Right lobe of liver (tissue), 6 donors: ENCODE measurements at regions not wholly inside any gene's neighbourhood (a gene's known extent, or its start where the extent isn't known, plus 50 kb on each side); places are given as distances from the start of the nearest gene placed in this dataset.

ENCODE experiments used
- ATAC-seq, 4 donors: fragments of 200-7000 bp; cut with Tn5 transposase; one replicate each; pipeline ENCODE4 v1.9.1; 2020; ENCODE audit warnings: mild to moderate bottlenecking in 4 of 4, moderate library complexity in 4 of 4
- DNase-seq, 3 donors: peaks; one replicate each; pipeline ENCODE4 v3.0.0-alpha.2; 2020
- H3K27ac ChIP-seq, 3 donors: fragments of 200-600 bp; one replicate each; pipeline ENCODE4 v1.8.0; 2022
- H3K27me3 ChIP-seq, 2 donors: fragments of 200-600 bp; one replicate each; pipeline ENCODE4 v1.8.0; 2022
- H3K36me3 ChIP-seq, 4 donors: fragments of 200-600 bp; sonication (generic) in 1 of 4; one replicate each; pipeline versions ENCODE4 v1.5.1 to v1.8.0; 2017 to 2022; ENCODE audit warnings: control low read depth in 1 of 4
- H3K4me1 ChIP-seq, 4 donors: fragments of 200-600 bp; sonication (generic) in 1 of 4; one replicate each; pipeline versions ENCODE4 v1.5.1 to v1.8.0; 2017 to 2022; ENCODE audit warnings: control low read depth in 1 of 4
- H3K4me3 ChIP-seq, 3 donors: fragments of 200-600 bp; one replicate each; pipeline ENCODE4 v1.8.0; 2022
- H3K9me3 ChIP-seq, 4 donors: fragments of 200-600 bp; sonication (generic) in 1 of 4; one replicate each; pipeline versions ENCODE4 v1.5.1 to v1.8.0; 2017 to 2022; ENCODE audit warnings: control low read depth in 1 of 4
- POLR2A ChIP-seq: fragments of 450-650 bp; IDR thresholded peaks from one replicate; pipeline ENCODE4 v1.6.1; 2017; ENCODE audit warnings: antibody characterized with exemption, mild to moderate bottlenecking
- WGBS: methylation state at CpG from one replicate; pipeline ENCODE4 v1.1.6; 2018; ENCODE audit warnings: low coverage, low lambda C conversion rate; ENCODE audit not compliant: insufficient coverage; ENCODE audit errors: missing lambda C conversion rate; 5-methylcytosine and 5-hydroxymethylcytosine counted together
- intact Hi-C, 2 donors: fragments of 100-400 bp; cut with DNase I; formaldehyde crosslinking; loops; one replicate each; pipeline versions ENCODE4 v1.11.2 to v1.14.1; 2022
- TF ChIP-seq, protein P1 (sequence below), 4 donors: fragments of 200-600 bp in 3 of 4; fragments of 450-650 bp in 1 of 4; IDR thresholded peaks; one replicate each; pipeline versions ENCODE4 v1.5.1 to v1.8.0; 2016 to 2022; ENCODE audit warnings: antibody characterized with exemption in 4 of 4, mild to moderate bottlenecking in 2 of 4
- donor health status: DM: no; HTN: yes; CAD: no.
- donor health status: DM: no; HTN: no; CAD: no.
- donor health status: DM: no; HTN: no; CAD: no.
- donor health status: DM: no; HTN: yes; CAD: no.
- donor health status: DM: no; HTN: yes; CAD: no.

DNA sequence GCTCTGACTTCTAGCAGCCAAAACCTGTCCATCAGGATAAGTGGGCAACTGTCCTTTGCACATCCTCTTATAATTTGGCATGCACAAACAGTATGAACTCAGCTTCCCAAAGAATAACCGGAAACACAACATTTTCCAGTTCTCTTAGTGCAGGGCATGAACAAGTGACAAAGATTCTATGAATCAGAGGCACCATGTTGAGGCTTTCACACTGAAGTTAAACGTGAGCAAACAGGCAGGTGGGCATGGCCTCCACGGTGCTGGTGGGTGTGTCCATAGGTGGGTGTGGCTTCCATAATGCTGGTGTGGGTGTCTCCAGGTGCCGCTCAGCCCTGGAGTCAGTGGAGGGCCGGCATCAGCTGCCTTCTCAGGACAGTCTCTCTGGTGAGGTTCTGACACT is 196.5 kb downstream of the SMIM20 start:
- ATAC-seq = no peak
- 90% methylated on average over 1 of the region's 5 CpGs for WGBS

GRCh38 chr4:26113339-26113940 is 199.4 kb downstream of the SMIM20 start:
- intact Hi-C loops = no loop called here
- TF ChIP-seq, protein P1, sequence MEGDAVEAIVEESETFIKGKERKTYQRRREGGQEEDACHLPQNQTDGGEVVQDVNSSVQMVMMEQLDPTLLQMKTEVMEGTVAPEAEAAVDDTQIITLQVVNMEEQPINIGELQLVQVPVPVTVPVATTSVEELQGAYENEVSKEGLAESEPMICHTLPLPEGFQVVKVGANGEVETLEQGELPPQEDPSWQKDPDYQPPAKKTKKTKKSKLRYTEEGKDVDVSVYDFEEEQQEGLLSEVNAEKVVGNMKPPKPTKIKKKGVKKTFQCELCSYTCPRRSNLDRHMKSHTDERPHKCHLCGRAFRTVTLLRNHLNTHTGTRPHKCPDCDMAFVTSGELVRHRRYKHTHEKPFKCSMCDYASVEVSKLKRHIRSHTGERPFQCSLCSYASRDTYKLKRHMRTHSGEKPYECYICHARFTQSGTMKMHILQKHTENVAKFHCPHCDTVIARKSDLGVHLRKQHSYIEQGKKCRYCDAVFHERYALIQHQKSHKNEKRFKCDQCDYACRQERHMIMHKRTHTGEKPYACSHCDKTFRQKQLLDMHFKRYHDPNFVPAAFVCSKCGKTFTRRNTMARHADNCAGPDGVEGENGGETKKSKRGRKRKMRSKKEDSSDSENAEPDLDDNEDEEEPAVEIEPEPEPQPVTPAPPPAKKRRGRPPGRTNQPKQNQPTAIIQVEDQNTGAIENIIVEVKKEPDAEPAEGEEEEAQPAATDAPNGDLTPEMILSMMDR (IDR thresholded peaks at IDR 0.05) = no peak
- TF ChIP-seq POLR2A = no peak

More for the DNA sequence above, 196.5 kb downstream of the SMIM20 start:
- intact Hi-C loops = no loop called here
- Histone ChIP-seq H3K36me3 (no peaks in the 10 kb centered on the region), H3K27me3 (no peaks in the 10 kb centered on the region), H3K27ac (no peak overlapping the region), H3K4me3 (no peak overlapping the region), H3K4me1 (no peaks in the 10 kb centered on the region), H3K9me3 (no peaks in the 10 kb centered on the region)
- TF ChIP-seq, protein P1 (IDR thresholded peaks at IDR 0.05) = no peak
- no peak for TF ChIP-seq POLR2A
- no peak for DNase-seq

DNA sequence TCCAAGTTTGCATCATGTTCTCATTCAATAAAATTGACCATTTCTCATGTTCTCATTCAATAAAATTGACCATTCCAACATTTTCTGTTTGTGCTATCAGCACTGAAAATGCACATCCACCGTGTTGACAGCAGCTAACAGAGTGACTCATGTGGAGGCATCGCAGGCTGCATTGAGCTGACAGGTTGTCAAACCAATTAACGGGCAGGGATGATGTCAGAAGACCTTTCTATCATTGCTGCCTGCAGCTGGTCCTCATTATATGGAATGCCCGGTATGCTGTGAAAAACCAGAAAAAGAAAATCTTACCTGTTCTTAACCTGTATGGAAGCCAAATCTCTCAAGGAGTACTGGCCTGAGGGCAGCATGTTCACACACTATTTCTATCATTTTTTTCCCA is 202.0 kb downstream of the SMIM20 start:
- ATAC-seq (no peak), DNase-seq (no peak)
- H3K27ac ChIP-seq = no peak overlapping the region
- no peak overlapping the region for H3K4me3 ChIP-seq
- intact Hi-C loops = no loop called here
- TF ChIP-seq, protein P1 (IDR thresholded peaks at IDR 0.05) = no peak
- no peak for TF ChIP-seq POLR2A
- no peaks in the 10 kb centered on the region for H3K36me3 ChIP-seq
- WGBS = 29% methylated on average over 3 of the region's 4 CpGs
- no peaks in the 10 kb centered on the region for H3K4me1 ChIP-seq
- H3K27me3 ChIP-seq = no peaks in the 10 kb centered on the region
- no peaks in the 10 kb centered on the region for H3K9me3 ChIP-seq

More at GRCh38 chr4:26113339-26113940, 199.4 kb downstream of the SMIM20 start:
- no peaks in the 10 kb centered on the region for H3K27me3 ChIP-seq
- DNase-seq (no peak), ATAC-seq (no peak)
- 64% methylated on average over 4 of the region's 4 CpGs for WGBS
- H3K4me3 ChIP-seq = no peak overlapping the region
- H3K27ac ChIP-seq = no peak overlapping the region
- H3K9me3 ChIP-seq = no peaks in the 10 kb centered on the region
- H3K36me3 ChIP-seq = no peaks in the 10 kb centered on the region
- no peaks in the 10 kb centered on the region for H3K4me1 ChIP-seq

DNA sequence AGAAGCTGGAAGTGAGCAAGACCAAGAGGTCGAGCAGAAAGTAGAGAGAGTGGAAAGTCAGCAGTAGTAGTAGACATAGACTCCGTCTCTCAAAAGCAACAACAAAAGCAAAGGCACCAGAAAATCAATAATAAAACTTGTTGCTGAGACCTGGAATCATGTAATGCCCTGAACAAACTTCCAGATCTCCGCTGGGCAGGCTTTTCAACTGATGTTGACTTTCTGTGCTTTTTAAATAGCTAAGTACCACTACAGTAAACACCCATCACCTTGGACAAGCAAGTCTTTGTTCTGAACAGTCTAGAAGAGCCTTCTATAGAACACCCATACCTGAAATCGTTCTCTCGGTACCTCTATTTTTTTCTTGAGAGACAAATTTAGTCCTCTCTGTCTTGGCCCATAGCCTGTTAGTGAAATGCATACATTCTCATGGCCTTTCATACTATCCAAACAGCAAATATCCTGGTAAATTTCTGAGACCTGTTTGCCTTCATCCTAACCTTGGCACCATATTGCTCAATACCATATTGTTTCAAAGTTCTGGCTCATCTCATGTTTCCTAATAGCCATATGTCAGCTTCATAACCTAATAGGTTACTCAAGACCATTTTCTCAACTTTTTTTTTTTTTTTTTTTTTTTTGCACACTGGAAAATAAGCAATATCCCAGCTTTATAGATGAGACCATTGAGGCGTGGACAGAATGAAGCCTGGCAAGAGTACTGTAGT is 200.6 kb upstream of the RBPJ start:
- no peak for TF ChIP-seq POLR2A
- TF ChIP-seq, protein P1 (IDR thresholded peaks at IDR 0.05) = no peak
- Histone ChIP-seq H3K27ac (no peak overlapping the region), H3K4me3 (no peak overlapping the region), H3K27me3 (no peaks in the 10 kb centered on the region), H3K36me3 (no peaks in the 10 kb centered on the region), H3K4me1 (no peaks in the 10 kb centered on the region), H3K9me3 (no peaks in the 10 kb centered on the region)
- ATAC-seq (no peak), DNase-seq (no peak)
- 64% methylated on average over 6 of the region's 6 CpGs for WGBS
- intact Hi-C loops = no loop called here
